SK-N-MC (cell line): ENCODE measurements at regions not wholly inside any gene's neighbourhood (a gene's known extent, or its start where the extent isn't known, plus 50 kb on each side); places are given as distances from the start of the nearest gene placed in this dataset.

Experiments
- DNase-seq: peaks from one replicate; pipeline ENCODE4 v3.0.0-alpha.2; 2011; ENCODE audit warnings: low read depth, low spot score
- H3K27ac ChIP-seq: fragments of 200-600 bp; sonication (generic); 2 replicates; pipeline ENCODE4 v1.5.1; 2016; ENCODE audit warnings: mixed run types
- H3K36me3 ChIP-seq: fragments of 200-600 bp; sonication (generic); 2 replicates; pipeline ENCODE4 v1.6.1; 2017; ENCODE audit warnings: antibody characterized with exemption, low read length, mixed read lengths; ENCODE audit not compliant: insufficient read depth
- H3K4me3 ChIP-seq: fragments of 200-600 bp; sonication (generic); 2 replicates; pipeline ENCODE4 v1.5.1; 2016
- H3K9ac ChIP-seq: fragments of 200-600 bp; sonication (generic); 2 replicates; pipeline ENCODE4 v1.8.0; 2017; ENCODE audit warnings: mixed run types, mixed read lengths; ENCODE audit not compliant: insufficient read length
- H3K9me3 ChIP-seq: fragments of 200-600 bp; sonication (generic); 2 replicates; pipeline ENCODE4 v1.6.1; 2017; ENCODE audit warnings: low read depth, mild to moderate bottlenecking, antibody characterized with exemption, low read length, moderate library complexity, mixed read lengths
- EZH2 ChIP-seq: fragments of 200-600 bp; sonication (generic); IDR thresholded peaks from one replicate; pipeline ENCODE4 v1.6.1; 2017; ENCODE audit warnings: antibody characterized with exemption
- FOXP2 ChIP-seq: optimal IDR thresholded peaks from 2 replicates; pipeline ENCODE3; 2011; ENCODE audit warnings: mild to moderate bottlenecking, moderate library complexity; ENCODE audit not compliant: insufficient read depth; ENCODE audit errors: extremely low read length, control extremely low read depth
- POLR2AphosphoS5 ChIP-seq: IDR thresholded peaks from 2 replicates; pipeline ENCODE4 v1.6.1; 2012; ENCODE audit warnings: mild to moderate bottlenecking, low read depth, low read length, borderline replicate concordance

- Histone ChIP-seq H3K36me3 (no peaks in the 10 kb centered on the region), H3K27ac (no peak overlapping the region)
- DNase-seq = no peak
Measured at GRCh38 chr7:18402488-18403183, 92.9 kb upstream of the HDAC9 start.

GRCh38 chr7:18405726-18406125 lies 89.8 kb upstream of the HDAC9 start:
- TF ChIP-seq POLR2AphosphoS5 = no peak
- TF ChIP-seq EZH2 = no peak
- TF ChIP-seq FOXP2 = no peak
- Histone ChIP-seq H3K9me3 (no peaks in the 10 kb centered on the region), H3K9ac (no peak overlapping the region), H3K36me3 (no peaks in the 10 kb centered on the region), H3K27ac (no peak overlapping the region), H3K4me3 (no peak overlapping the region)
- DNase-seq = no peak

More at GRCh38 chr7:18402488-18403183, 92.9 kb upstream of the HDAC9 start:
- H3K9me3 ChIP-seq = no peaks in the 10 kb centered on the region
- H3K4me3 ChIP-seq = no peak overlapping the region
- TF ChIP-seq FOXP2 = no peak
- no peak for TF ChIP-seq POLR2AphosphoS5
- TF ChIP-seq EZH2 = no peak
- H3K9ac ChIP-seq = no peak overlapping the region

- no peak overlapping the region for H3K9ac ChIP-seq
- DNase-seq = no peak
- TF ChIP-seq FOXP2 (no peak), EZH2 (no peak), POLR2AphosphoS5 (no peak)
- H3K9me3 ChIP-seq = no peaks in the 10 kb centered on the region
- no peak overlapping the region for H3K4me3 ChIP-seq
- H3K36me3 ChIP-seq = no peaks in the 10 kb centered on the region
- H3K27ac ChIP-seq = no peak overlapping the region
Measured at GRCh38 chr7:18407385-18407784, 88.2 kb upstream of the HDAC9 start.

GRCh38 chr7:18408461-18408860 lies 87.1 kb upstream of the HDAC9 start:
- Histone ChIP-seq H3K36me3 (no peaks in the 10 kb centered on the region), H3K4me3 (no peak overlapping the region), H3K9ac (no peak overlapping the region), H3K9me3 (no peaks in the 10 kb centered on the region), H3K27ac (no peak overlapping the region)
- no peak for DNase-seq
- TF ChIP-seq POLR2AphosphoS5 (no peak), FOXP2 (no peak), EZH2 (no peak)

DNA sequence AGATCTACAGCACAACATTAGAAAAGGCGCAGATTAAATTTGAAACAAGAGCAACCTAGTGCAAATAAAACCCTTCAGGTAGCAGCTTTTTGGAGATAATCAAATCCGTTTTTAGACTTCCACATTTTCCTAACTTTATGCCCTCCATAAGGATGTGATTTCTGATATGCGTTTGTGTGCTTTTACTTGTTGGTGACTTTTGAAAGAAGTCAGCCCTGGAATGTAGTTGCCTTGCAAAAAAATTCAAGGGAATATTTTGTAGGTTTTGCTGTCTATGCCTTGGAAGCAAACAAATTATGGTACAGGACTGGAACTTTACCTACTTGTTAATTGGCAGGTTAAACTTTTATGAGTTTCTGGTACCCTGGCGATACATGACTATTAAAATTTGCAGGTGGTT lies 86.7 kb upstream of the HDAC9 start:
- Histone ChIP-seq H3K4me3 (no peak overlapping the region), H3K9ac (no peak overlapping the region), H3K9me3 (no peaks in the 10 kb centered on the region), H3K27ac (no peak overlapping the region), H3K36me3 (no peaks in the 10 kb centered on the region)
- no peak for DNase-seq
- TF ChIP-seq EZH2 = no peak
- TF ChIP-seq FOXP2 = no peak
- no peak for TF ChIP-seq POLR2AphosphoS5

DNA sequence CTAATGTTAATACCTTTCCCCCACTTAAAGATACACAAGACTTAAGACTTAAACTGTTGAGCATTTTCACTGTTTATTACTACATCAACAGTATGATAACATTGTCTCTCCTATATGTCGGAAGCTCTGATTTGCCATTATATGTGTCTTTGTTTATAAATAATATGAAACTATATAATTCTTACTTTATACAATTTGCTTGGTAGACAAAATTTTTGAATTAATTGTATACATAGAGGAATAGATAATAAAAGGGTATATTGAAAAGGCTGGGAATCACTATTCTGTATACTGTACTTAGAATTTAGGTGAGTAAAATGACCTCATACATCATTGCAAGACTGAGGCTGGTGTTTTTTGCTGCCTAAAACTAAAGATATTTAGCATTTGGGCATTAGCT lies 82.1 kb upstream of the HDAC9 start:
- H3K9ac ChIP-seq = no peak overlapping the region
- no peak overlapping the region for H3K27ac ChIP-seq
- TF ChIP-seq POLR2AphosphoS5 (no peak), FOXP2 (no peak), EZH2 (no peak)
- H3K9me3 ChIP-seq = no peaks in the 10 kb centered on the region; the same call in 1 of the 2 replicates
- H3K4me3 ChIP-seq = no peak overlapping the region
- H3K36me3 ChIP-seq = no peaks in the 10 kb centered on the region
- no peak for DNase-seq

GRCh38 chr7:18414885-18415284 lies 80.7 kb upstream of the HDAC9 start:
- H3K36me3 ChIP-seq = no peaks in the 10 kb centered on the region
- no peak overlapping the region for H3K9ac ChIP-seq
- no peak overlapping the region for H3K4me3 ChIP-seq
- H3K9me3 ChIP-seq = no peaks in the 10 kb centered on the region; the same call in 1 of the 2 replicates
- no peak for DNase-seq
- H3K27ac ChIP-seq = no peak overlapping the region
- TF ChIP-seq EZH2 = no peak
- no peak for TF ChIP-seq POLR2AphosphoS5

- Histone ChIP-seq H3K9ac (no peak overlapping the region), H3K27ac (no peak overlapping the region), H3K4me3 (no peak overlapping the region), H3K9me3 (no peaks in the 10 kb centered on the region; the same call in 1 of the 2 replicates), H3K36me3 (no peaks in the 10 kb centered on the region)
- TF ChIP-seq POLR2AphosphoS5 (no peak), EZH2 (no peak), FOXP2 (no peak)
- no peak for DNase-seq
Measured at GRCh38 chr7:18416988-18417387, 78.6 kb upstream of the HDAC9 start.

DNA sequence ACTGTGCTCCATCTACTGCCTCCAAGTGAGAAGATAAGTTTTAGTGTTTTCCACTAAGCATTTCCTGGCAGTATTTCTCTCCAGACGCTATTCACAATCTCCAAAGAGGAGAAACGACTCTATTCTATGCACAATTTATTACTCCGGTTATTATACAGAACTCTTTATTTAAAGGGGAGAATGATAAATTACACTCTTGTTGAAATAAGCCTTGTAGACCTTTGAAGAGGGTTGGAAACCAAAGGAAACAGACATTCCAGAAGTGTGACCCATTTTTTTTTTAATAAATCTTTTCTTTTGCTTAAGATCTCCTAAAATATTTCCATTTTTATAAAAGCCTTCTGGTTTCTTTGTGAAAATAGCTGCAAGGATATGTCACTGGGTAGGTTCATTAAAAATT lies 76.1 kb upstream of the HDAC9 start:
- 0 out of 2 replicates have a peak overlapping the region, but pooled peaks have one; percentile 35 for H3K4me3 ChIP-seq
- no peak overlapping the region for H3K9ac ChIP-seq
- no peak for DNase-seq
- no peaks in the 10 kb centered on the region for H3K36me3 ChIP-seq
- TF ChIP-seq EZH2 = no peak
- TF ChIP-seq POLR2AphosphoS5 = no peak
- TF ChIP-seq FOXP2 = no peak
- no peaks in the 10 kb centered on the region; the same call in 1 of the 2 replicates for H3K9me3 ChIP-seq
- peak overlapping the region; percentile 77 for H3K27ac ChIP-seq
